Mesothelial cell of epicardium (in vitro differentiated cells): ENCODE measurements at regions not wholly inside any gene's neighbourhood (a gene's known extent, or its start where the extent isn't known, plus 50 kb on each side); places are given as distances from the start of the nearest gene placed in this dataset.
A peak's percentile ranks its signal among the peaks of the same experiment; 100 is the strongest.

Experiments
- DNase-seq, 2 experiments: peaks; one replicate each; pipeline ENCODE4 v3.0.0; 2021; ENCODE audit warnings: low spot score in 2 of 2; ENCODE audit not compliant: unreplicated experiment in 2 of 2
- H3K27ac Mint-ChIP-seq: 2 replicates; pipeline ENCODE4 v1.8.0; 2021; ENCODE audit warnings: mixed read lengths
- H3K27me3 Mint-ChIP-seq: 2 replicates; pipeline ENCODE4 v1.8.0; 2021; ENCODE audit warnings: low read depth, mixed read lengths
- H3K36me3 Mint-ChIP-seq: 2 replicates; pipeline ENCODE4 v1.8.0; 2021; ENCODE audit warnings: mixed read lengths
- H3K4me1 Mint-ChIP-seq: 2 replicates; pipeline ENCODE4 v1.8.0; 2021; ENCODE audit warnings: mixed read lengths
- H3K4me3 Mint-ChIP-seq: 2 replicates; pipeline ENCODE4 v1.8.0; 2021; ENCODE audit warnings: mild to moderate bottlenecking, moderate library complexity, mixed read lengths
- H3K9me3 Mint-ChIP-seq: 2 replicates; pipeline ENCODE4 v1.8.0; 2021; ENCODE audit warnings: mixed read lengths
- TF ChIP-seq, protein P1 (sequence below): fragments of 200-600 bp; sonication (generic); IDR thresholded peaks from one replicate; pipeline ENCODE4 v1.5.0; 2021; ENCODE audit warnings: antibody characterized with exemption; ENCODE audit not compliant: unreplicated experiment

DNA sequence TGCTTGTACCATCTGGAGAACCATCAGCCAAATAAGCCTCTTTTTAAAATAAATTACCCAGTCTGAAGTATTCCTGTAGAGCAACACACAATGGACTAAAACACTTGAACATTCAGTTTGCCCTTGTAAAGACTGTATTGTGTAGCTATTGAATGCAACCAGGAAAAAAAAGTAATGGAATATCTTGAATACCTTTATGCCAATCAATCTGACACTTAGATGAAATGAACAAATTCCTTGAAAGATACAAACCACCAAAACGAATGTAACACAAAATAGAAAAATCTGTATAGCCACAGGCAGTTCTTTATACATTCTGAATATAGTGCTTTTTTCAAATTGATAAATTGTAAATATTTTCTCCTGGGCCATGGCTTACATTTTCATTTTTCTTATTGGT lies 63.3 kb upstream of the KCNJ16 start:
- Mint-ChIP-seq H3K4me1 (peaks cover 6% of the 10 kb centered on the region), H3K27ac (no peak overlapping the region), H3K27me3 (no peaks in the 10 kb centered on the region), H3K4me3 (no peak overlapping the region), H3K36me3 (no peaks in the 10 kb centered on the region), H3K9me3 (peaks cover 5% of the 10 kb centered on the region)
- no peak for DNase-seq
- TF ChIP-seq, protein P1, sequence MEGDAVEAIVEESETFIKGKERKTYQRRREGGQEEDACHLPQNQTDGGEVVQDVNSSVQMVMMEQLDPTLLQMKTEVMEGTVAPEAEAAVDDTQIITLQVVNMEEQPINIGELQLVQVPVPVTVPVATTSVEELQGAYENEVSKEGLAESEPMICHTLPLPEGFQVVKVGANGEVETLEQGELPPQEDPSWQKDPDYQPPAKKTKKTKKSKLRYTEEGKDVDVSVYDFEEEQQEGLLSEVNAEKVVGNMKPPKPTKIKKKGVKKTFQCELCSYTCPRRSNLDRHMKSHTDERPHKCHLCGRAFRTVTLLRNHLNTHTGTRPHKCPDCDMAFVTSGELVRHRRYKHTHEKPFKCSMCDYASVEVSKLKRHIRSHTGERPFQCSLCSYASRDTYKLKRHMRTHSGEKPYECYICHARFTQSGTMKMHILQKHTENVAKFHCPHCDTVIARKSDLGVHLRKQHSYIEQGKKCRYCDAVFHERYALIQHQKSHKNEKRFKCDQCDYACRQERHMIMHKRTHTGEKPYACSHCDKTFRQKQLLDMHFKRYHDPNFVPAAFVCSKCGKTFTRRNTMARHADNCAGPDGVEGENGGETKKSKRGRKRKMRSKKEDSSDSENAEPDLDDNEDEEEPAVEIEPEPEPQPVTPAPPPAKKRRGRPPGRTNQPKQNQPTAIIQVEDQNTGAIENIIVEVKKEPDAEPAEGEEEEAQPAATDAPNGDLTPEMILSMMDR = no peak

- Mint-ChIP-seq H3K27me3 (no peaks in the 10 kb centered on the region), H3K36me3 (no peaks in the 10 kb centered on the region), H3K4me1 (peaks cover 5% of the 10 kb centered on the region), H3K9me3 (peaks cover 5% of the 10 kb centered on the region), H3K27ac (no peak overlapping the region), H3K4me3 (no peak overlapping the region)
- DNase-seq = no peak
- TF ChIP-seq, protein P1 = no peak
Measured at GRCh38 chr17:70013911-70014310, 61.1 kb upstream of the KCNJ16 start.

DNA sequence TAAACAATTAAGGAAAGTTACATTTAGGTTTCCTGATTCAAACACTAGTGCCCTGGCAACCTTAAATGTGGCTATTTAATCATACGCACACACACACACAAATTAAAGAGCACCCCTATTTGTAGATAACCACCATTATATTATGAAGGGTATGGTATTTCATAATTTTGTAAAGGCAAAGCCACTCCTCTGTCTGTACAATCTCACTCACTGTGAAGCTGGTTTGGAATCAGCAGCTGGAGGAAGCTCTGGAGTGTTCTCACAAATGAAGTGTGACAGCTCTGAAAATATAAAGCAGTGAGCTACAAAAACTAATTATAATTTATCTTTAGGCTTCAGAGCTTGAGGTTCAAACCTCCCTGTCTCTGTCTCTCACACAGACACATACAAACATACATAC lies 57.9 kb upstream of the KCNJ16 start:
- DNase-seq = no peak
- no peak overlapping the region for H3K27ac Mint-ChIP-seq
- H3K9me3 Mint-ChIP-seq = no peaks in the 10 kb centered on the region
- no peak overlapping the region for H3K4me3 Mint-ChIP-seq
- H3K27me3 Mint-ChIP-seq = no peaks in the 10 kb centered on the region
- TF ChIP-seq, protein P1 = no peak
- peaks cover 26% of the 10 kb centered on the region for H3K4me1 Mint-ChIP-seq
- no peaks in the 10 kb centered on the region for H3K36me3 Mint-ChIP-seq

GRCh38 chr17:70017941-70018340 lies 57.1 kb upstream of the KCNJ16 start:
- Mint-ChIP-seq H3K36me3 (no peaks in the 10 kb centered on the region), H3K4me3 (no peak overlapping the region), H3K4me1 (peaks cover 31% of the 10 kb centered on the region), H3K27ac (no peak overlapping the region), H3K27me3 (no peaks in the 10 kb centered on the region), H3K9me3 (no peaks in the 10 kb centered on the region)
- TF ChIP-seq, protein P1 = no peak
- DNase-seq = no peak

GRCh38 chr17:70021726-70022125 lies 53.3 kb upstream of the KCNJ16 start:
- Mint-ChIP-seq H3K27ac (peak overlapping the region; percentile 73), H3K9me3 (peaks cover 6% of the 10 kb centered on the region), H3K36me3 (no peaks in the 10 kb centered on the region), H3K27me3 (no peaks in the 10 kb centered on the region), H3K4me3 (no peak overlapping the region), H3K4me1 (peaks cover 37% of the 10 kb centered on the region)
- no peak for DNase-seq
- TF ChIP-seq, protein P1 = no peak

GRCh38 chr17:70022175-70022574 lies 52.9 kb upstream of the KCNJ16 start:
- no peak overlapping the region for H3K4me3 Mint-ChIP-seq
- H3K36me3 Mint-ChIP-seq = no peaks in the 10 kb centered on the region
- no peak for DNase-seq
- H3K9me3 Mint-ChIP-seq = peaks cover 10% of the 10 kb centered on the region
- TF ChIP-seq, protein P1 = no peak
- peak overlapping the region; percentile 73 for H3K27ac Mint-ChIP-seq
- H3K4me1 Mint-ChIP-seq = peaks cover 37% of the 10 kb centered on the region
- H3K27me3 Mint-ChIP-seq = no peaks in the 10 kb centered on the region
